Adipocyte (in vitro differentiated cells): ENCODE measurements at regions not wholly inside any gene's neighbourhood (a gene's known extent, or its start where the extent isn't known, plus 50 kb on each side); places are given as distances from the start of the nearest gene placed in this dataset.

Experiments
- DNase-seq: peaks from one replicate; pipeline ENCODE4 v3.0.0-alpha.2; 2015; ENCODE audit warnings: low read depth
- H3K27me3 ChIP-seq: replicated peaks from 2 replicates; pipeline ENCODE4 v1.7.0; 2013; ENCODE audit warnings: mild to moderate bottlenecking, low read length, moderate library complexity; ENCODE audit not compliant: control insufficient read depth, insufficient read depth
- H3K36me3 ChIP-seq: 2 replicates; pipeline ENCODE4 v1.7.0; 2013; ENCODE audit warnings: low read length, mild to moderate bottlenecking, moderate library complexity; ENCODE audit not compliant: control insufficient read depth, insufficient read depth, severe bottlenecking
- H3K4me1 ChIP-seq: 2 replicates; pipeline ENCODE4 v1.7.0; 2013; ENCODE audit warnings: mild to moderate bottlenecking, low read length, moderate library complexity; ENCODE audit not compliant: control insufficient read depth, insufficient read depth
- H3K4me3 ChIP-seq: 2 replicates; pipeline ENCODE4 v1.7.0; 2013; ENCODE audit warnings: mild to moderate bottlenecking, low read length, moderate library complexity
- H3K9ac ChIP-seq: 2 replicates; pipeline ENCODE4 v1.7.0; 2013; ENCODE audit warnings: mild to moderate bottlenecking, low read length, moderate library complexity
- H3K9me3 ChIP-seq: 2 replicates; pipeline ENCODE4 v1.7.0; 2013; ENCODE audit warnings: mild to moderate bottlenecking, low read length, moderate library complexity; ENCODE audit not compliant: control insufficient read depth

GRCh38 chr7:25982684-25983083 lies 169.3 kb upstream of the NFE2L3 start:
- DNase-seq, result no peak
- Histone ChIP-seq H3K9me3 (peaks cover 4% of the 10 kb centered on the region), H3K27me3 (no peaks in the 10 kb centered on the region), H3K36me3 (no peaks in the 10 kb centered on the region), H3K4me1 (no peaks in the 10 kb centered on the region), H3K4me3 (no peak overlapping the region), H3K9ac (no peak overlapping the region)

GRCh38 chr7:25985196-25985595 lies 166.8 kb upstream of the NFE2L3 start:
- no peak for DNase-seq
- no peaks in the 10 kb centered on the region for H3K4me1 ChIP-seq
- H3K27me3 ChIP-seq, result peaks cover 4% of the 10 kb centered on the region
- H3K36me3 ChIP-seq, result no peaks in the 10 kb centered on the region
- H3K9ac ChIP-seq, result no peak overlapping the region
- H3K9me3 ChIP-seq, result peaks cover 4% of the 10 kb centered on the region
- H3K4me3 ChIP-seq, result no peak overlapping the region

GRCh38 chr7:25988640-25989039 lies 163.4 kb upstream of the NFE2L3 start:
- H3K9ac ChIP-seq, result no peak overlapping the region
- H3K4me3 ChIP-seq, result no peak overlapping the region
- peaks cover 4% of the 10 kb centered on the region for H3K27me3 ChIP-seq
- H3K4me1 ChIP-seq, result no peaks in the 10 kb centered on the region
- no peak for DNase-seq
- H3K36me3 ChIP-seq, result no peaks in the 10 kb centered on the region
- no peaks in the 10 kb centered on the region for H3K9me3 ChIP-seq

GRCh38 chr7:25989140-25989705 lies 162.8 kb upstream of the NFE2L3 start:
- Histone ChIP-seq H3K36me3 (no peaks in the 10 kb centered on the region), H3K27me3 (peaks cover 4% of the 10 kb centered on the region), H3K4me1 (no peaks in the 10 kb centered on the region), H3K4me3 (no peak overlapping the region), H3K9ac (no peak overlapping the region), H3K9me3 (no peaks in the 10 kb centered on the region)
- DNase-seq, result no peak

- Histone ChIP-seq H3K4me1 (no peaks in the 10 kb centered on the region), H3K4me3 (no peak overlapping the region), H3K36me3 (no peaks in the 10 kb centered on the region), H3K9me3 (no peaks in the 10 kb centered on the region), H3K9ac (no peak overlapping the region), H3K27me3 (peaks cover 4% of the 10 kb centered on the region)
- DNase-seq, result no peak
Observed at GRCh38 chr7:25994433-25994994, 157.5 kb upstream of the NFE2L3 start.

GRCh38 chr7:25995216-25995615 lies 156.8 kb upstream of the NFE2L3 start:
- Histone ChIP-seq H3K27me3 (peaks cover 4% of the 10 kb centered on the region), H3K9me3 (no peaks in the 10 kb centered on the region), H3K4me1 (no peaks in the 10 kb centered on the region), H3K36me3 (no peaks in the 10 kb centered on the region), H3K4me3 (no peak overlapping the region), H3K9ac (no peak overlapping the region)
- DNase-seq, result no peak

- Histone ChIP-seq H3K9ac (no peak overlapping the region), H3K9me3 (no peaks in the 10 kb centered on the region), H3K27me3 (peaks cover 4% of the 10 kb centered on the region), H3K36me3 (no peaks in the 10 kb centered on the region), H3K4me3 (no peak overlapping the region), H3K4me1 (no peaks in the 10 kb centered on the region)
- no peak for DNase-seq
Observed at GRCh38 chr7:25996006-25996408, 156.0 kb upstream of the NFE2L3 start.

- Histone ChIP-seq H3K4me1 (no peaks in the 10 kb centered on the region), H3K27me3 (peaks cover 4% of the 10 kb centered on the region), H3K9me3 (no peaks in the 10 kb centered on the region), H3K36me3 (no peaks in the 10 kb centered on the region), H3K4me3 (no peak overlapping the region), H3K9ac (no peak overlapping the region)
- DNase-seq, result no peak
Observed at GRCh38 chr7:25998499-25998898, 153.5 kb upstream of the NFE2L3 start.

GRCh38 chr7:26000841-26001240 lies 151.2 kb upstream of the NFE2L3 start:
- H3K27me3 ChIP-seq, result peaks cover 5% of the 10 kb centered on the region
- no peaks in the 10 kb centered on the region for H3K9me3 ChIP-seq
- no peaks in the 10 kb centered on the region for H3K36me3 ChIP-seq
- no peaks in the 10 kb centered on the region for H3K4me1 ChIP-seq
- no peak overlapping the region for H3K4me3 ChIP-seq
- no peak overlapping the region for H3K9ac ChIP-seq
- no peak for DNase-seq

- DNase-seq, result no peak
- Histone ChIP-seq H3K36me3 (no peaks in the 10 kb centered on the region), H3K27me3 (peaks cover 9% of the 10 kb centered on the region), H3K9ac (no peak overlapping the region), H3K4me3 (no peak overlapping the region), H3K4me1 (no peaks in the 10 kb centered on the region), H3K9me3 (no peaks in the 10 kb centered on the region)
Observed at GRCh38 chr7:26001662-26002244, 150.2 kb upstream of the NFE2L3 start.

GRCh38 chr7:26005683-26006410 lies 146.2 kb upstream of the NFE2L3 start:
- Histone ChIP-seq H3K9ac (no peak overlapping the region), H3K9me3 (no peaks in the 10 kb centered on the region), H3K4me1 (no peaks in the 10 kb centered on the region), H3K27me3 (peaks cover 16% of the 10 kb centered on the region), H3K36me3 (no peaks in the 10 kb centered on the region), H3K4me3 (no peak overlapping the region)
- no peak for DNase-seq
